ENCODE measurements at regions not wholly inside any gene's neighbourhood (a gene's known extent, or its start where the extent isn't known, plus 50 kb on each side); places are given as distances from the start of the nearest gene placed in this dataset.

- Histone ChIP-seq H3K4me1 (ENCODE audit: control insufficient read depth, extremely low read depth, insufficient read depth, low read length) (no peaks in the 10 kb centered on the region), H2AFZ (ENCODE audit: low read depth, low read length) (no peak overlapping the region), H3K79me2 (ENCODE audit: control insufficient read depth, insufficient read depth, low read length) (no peaks in the 10 kb centered on the region), H3K9me3 (replicated peaks; ENCODE audit: control insufficient read depth, insufficient read depth, low read length) (no peaks in the 10 kb centered on the region), H3K9me1 (replicated peaks; ENCODE audit: control insufficient read depth, extremely low read depth, insufficient read depth, low read length) (no peaks in the 10 kb centered on the region), H3K27me3 (ENCODE audit: control insufficient read depth in 2 of 2, insufficient read depth in 2 of 2, low read length in 2 of 2) (no peaks in the 10 kb centered on the region), H3K27ac (ENCODE audit: insufficient read depth, low read depth, low read length) (no peak overlapping the region), H3K9ac (replicated peaks; ENCODE audit: extremely low read depth, insufficient read depth, low read length) (no peak overlapping the region), H4K20me1 (replicated peaks; ENCODE audit: control insufficient read depth, extremely low read depth, insufficient read depth, low read length) (no peaks in the 10 kb centered on the region), H3K4me2 (ENCODE audit: insufficient read depth, low read length) (no peak overlapping the region), H3K4me3 (replicated peaks in 1 of 3; ENCODE audit: insufficient read depth in 1 of 3, low read depth in 1 of 3, low read length in 3 of 3) (no peak overlapping the region), H3K36me3 (ENCODE audit: control insufficient read depth in 2 of 2, extremely low read depth in 1 of 2, insufficient read depth in 2 of 2, low read length in 2 of 2) (no peaks in the 10 kb centered on the region)
- BruUV-seq (replicated peaks): no TSS peak
- intact Hi-C loops (cut with micrococcal nuclease) (no loop called here), dilution Hi-C loops (cut with MboI; ENCODE audit: extremely low pct_ligation_motif_present, low sequenced_read_pairs) (no loop called here)
- ChIA-PET POLR2A (no interaction called here), CTCF (no interaction called here)
- DNase-seq (ENCODE audit: low read depth, low spot score) (no peak), FAIRE-seq (no peak)
- TF ChIP-seq POLR2AphosphoS5 (IDR thresholded peaks at IDR 0.05; ENCODE audit: insufficient read depth, low read depth, low read length) (no peak), EZH2 (IDR thresholded peaks at IDR 0.05; ENCODE audit: borderline replicate concordance, low read depth, low read length, severe bottlenecking) (no peak), MYC (IDR thresholded peaks at IDR 0.05; ENCODE audit: low read depth, low read length) (no peak), MAX (IDR thresholded peaks at IDR 0.05; ENCODE audit: insufficient read depth, insufficient read length) (no peak), POLR2A (IDR thresholded peaks at IDR 0.05; ENCODE audit: low read depth, low read length) (no peak), CTCF (IDR thresholded peaks at IDR 0.05; ENCODE audit: extremely low read depth in 1 of 2, insufficient read depth in 1 of 2, low read depth in 1 of 2, low read length in 2 of 2) (no peak), GATA2 (IDR thresholded peaks at IDR 0.05; ENCODE audit: insufficient read depth, insufficient read length, low read depth, low read length) (no peak), JUN (IDR thresholded peaks at IDR 0.05; ENCODE audit: borderline replicate concordance, insufficient read depth, insufficient read length, low read depth) (no peak), FOS (IDR thresholded peaks at IDR 0.05; ENCODE audit: borderline replicate concordance, insufficient read depth, low read length) (no peak)
These were observed 65.3 kb upstream of the ZNF804B start for GRCh38 chr7:88694207-88694606.
